Liver (tissue), 8 donors: ENCODE measurements at regions not wholly inside any gene's neighbourhood (a gene's known extent, or its start where the extent isn't known, plus 50 kb on each side); places are given as distances from the start of the nearest gene placed in this dataset.

Source experiments
- DNase-seq: peaks from one replicate; pipeline ENCODE4 v3.0.0-alpha.2; 2017; ENCODE audit warnings: low spot score
- H3K27ac ChIP-seq, 2 donors: one replicate each; pipeline ENCODE4 v1.7.0; 2013; ENCODE audit warnings: inconsistent platforms in 2 of 2, low read length in 2 of 2, control low read depth in 1 of 2, low read depth in 1 of 2, mild to moderate bottlenecking in 1 of 2
- H3K27me3 ChIP-seq, 4 donors: one replicate each; pipeline versions ENCODE4 v1.6.1 to v1.7.0; 2013; ENCODE audit warnings: low read length in 3 of 4, inconsistent platforms in 1 of 4, mild to moderate bottlenecking in 1 of 4, moderate library complexity in 1 of 4; ENCODE audit not compliant: control insufficient read depth in 4 of 4, insufficient read depth in 4 of 4
- H3K36me3 ChIP-seq, 4 donors: one replicate each; pipeline versions ENCODE4 v1.6.1 to v1.7.0; 2013; ENCODE audit warnings: low read length in 3 of 4, mild to moderate bottlenecking in 3 of 4, low read depth in 1 of 4, moderate library complexity in 1 of 4; ENCODE audit not compliant: control insufficient read depth in 4 of 4, insufficient read depth in 3 of 4
- H3K4me1 ChIP-seq, 4 donors: one replicate each; pipeline versions ENCODE4 v1.6.1 to v1.7.0; 2013; ENCODE audit warnings: low read length in 3 of 4, mild to moderate bottlenecking in 3 of 4, moderate library complexity in 1 of 4; ENCODE audit not compliant: control insufficient read depth in 4 of 4, insufficient read depth in 4 of 4
- H3K4me3 ChIP-seq, 3 donors: one replicate each; pipeline versions ENCODE4 v1.6.1 to v1.7.0; 2013; ENCODE audit warnings: low read length in 3 of 3, control low read depth in 1 of 3, low read depth in 1 of 3, mild to moderate bottlenecking in 1 of 3
- H3K9ac ChIP-seq, 2 donors: one replicate each; pipeline ENCODE4 v1.7.0; 2013; ENCODE audit warnings: low read length in 2 of 2, mild to moderate bottlenecking in 2 of 2, moderate library complexity in 2 of 2, control low read depth in 1 of 2, low read depth in 1 of 2
- H3K9me3 ChIP-seq, 4 donors: one replicate each; pipeline versions ENCODE4 v1.6.1 to v1.7.0; 2013; ENCODE audit warnings: low read length in 3 of 4; ENCODE audit not compliant: control insufficient read depth in 4 of 4
- ATF3 ChIP-seq: IDR thresholded peaks from 2 replicates; pipeline ENCODE4 v1.6.1; 2016; ENCODE audit warnings: antibody characterized with exemption
- CTCF ChIP-seq: fragments of 150-350 bp; IDR thresholded peaks from 2 replicates; pipeline ENCODE4 v1.5.1; 2017; ENCODE audit warnings: improper control_type of control experiment, low read depth, low read length; ENCODE audit not compliant: missing input control
- EGR1 ChIP-seq, 2 donors: IDR thresholded peaks; 2 replicates each; pipeline ENCODE4 v1.6.1; 2016 to 2018; ENCODE audit warnings: antibody characterized with exemption in 2 of 2, low read depth in 2 of 2
- FOXA1 ChIP-seq: IDR thresholded peaks from 2 replicates; pipeline ENCODE4 v1.6.1; 2016; ENCODE audit warnings: antibody characterized with exemption
- FOXA2 ChIP-seq: IDR thresholded peaks from 2 replicates; pipeline ENCODE4 v1.6.1; 2016; ENCODE audit warnings: antibody characterized with exemption
- HNF4A ChIP-seq, 2 donors: conservative IDR thresholded peaks; 2 replicates each; pipeline ENCODE4 v1.6.1; 2016; ENCODE audit warnings: antibody characterized with exemption in 2 of 2, mild to moderate bottlenecking in 2 of 2
- HNF4G ChIP-seq: IDR thresholded peaks from 2 replicates; pipeline ENCODE4 v1.6.1; 2016; ENCODE audit warnings: antibody characterized with exemption
- JUND ChIP-seq, 2 donors: IDR thresholded peaks; 2 replicates each; pipeline ENCODE4 v1.6.1; 2016; ENCODE audit warnings: antibody characterized with exemption in 2 of 2
- MAX ChIP-seq: IDR thresholded peaks from 2 replicates; pipeline ENCODE4 v1.6.1; 2016; ENCODE audit warnings: antibody characterized with exemption
- NR2F2 ChIP-seq: IDR thresholded peaks from 2 replicates; pipeline ENCODE4 v1.6.1; 2016; ENCODE audit warnings: antibody characterized with exemption
- RAD21 ChIP-seq, 2 donors: IDR thresholded peaks; 2 replicates each; pipeline ENCODE4 v1.6.1; 2016; ENCODE audit warnings: antibody characterized with exemption in 2 of 2, mild to moderate bottlenecking in 2 of 2
- REST ChIP-seq: IDR thresholded peaks from 2 replicates; pipeline ENCODE4 v1.6.1; 2016; ENCODE audit warnings: antibody characterized with exemption, mild to moderate bottlenecking
- RXRA ChIP-seq, 2 donors: IDR thresholded peaks; 2 replicates each; pipeline ENCODE4 v1.6.1; 2017 to 2018; ENCODE audit warnings: antibody characterized with exemption in 2 of 2, mild to moderate bottlenecking in 1 of 2
- TAF1 ChIP-seq: conservative IDR thresholded peaks from 2 replicates; pipeline ENCODE4 v1.6.1; 2016; ENCODE audit warnings: antibody characterized with exemption, mild to moderate bottlenecking
- WGBS: extraction: QIAGEN DNeasy Blood & Tissue Kit; methylation state at CpG from one replicate; pipeline ENCODE4 v1.1.7; 2013; 5-methylcytosine and 5-hydroxymethylcytosine counted together
- donor health status: healthy.
- donor health status: healthy.
- donor health status: healthy.
- donor health status: healthy.
- donor health status: healthy.

GRCh38 chr5:54832858-54833257 is 152.5 kb downstream of the ESM1 start:
- Histone ChIP-seq H3K36me3 (no peaks in the 10 kb centered on the region), H3K4me3 (no peak overlapping the region), H3K27ac (no peak overlapping the region), H3K9me3 (no peaks in the 10 kb centered on the region), H3K9ac (no peak overlapping the region), H3K27me3 (no peaks in the 10 kb centered on the region), H3K4me1 (peaks cover 0 to 19% (median 12%) of the 10 kb centered on the region in 4 donors)
- no peak for TF ChIP-seq FOXA1
- DNase-seq, result no peak
- 77% methylated on average over 5 of the region's 5 CpGs for WGBS

- H3K4me3 ChIP-seq, result no peak overlapping the region
- 90% methylated on average over 2 of the region's 2 CpGs for WGBS
- no peak overlapping the region for H3K9ac ChIP-seq
- no peaks in the 10 kb centered on the region for H3K36me3 ChIP-seq
- no peak for TF ChIP-seq JUND (IDR thresholded peaks at IDR 0.05)
- no peak for TF ChIP-seq FOXA2
- no peak for TF ChIP-seq EGR1 (IDR thresholded peaks at IDR 0.05; ENCODE audit: low read depth in 2 of 2)
- TF ChIP-seq TAF1, result no peak
- TF ChIP-seq ATF3, result no peak
- no peak for TF ChIP-seq RAD21 (IDR thresholded peaks at IDR 0.05)
- TF ChIP-seq REST, result no peak
- no peak for TF ChIP-seq MAX
- TF ChIP-seq CTCF, result no peak
- TF ChIP-seq RXRA (IDR thresholded peaks at IDR 0.05), result no peak
- TF ChIP-seq FOXA1, result no peak
- no peak for TF ChIP-seq NR2F2
- no peak for DNase-seq
- H3K27me3 ChIP-seq, result no peaks in the 10 kb centered on the region
- H3K9me3 ChIP-seq, result no peaks in the 10 kb centered on the region
- H3K4me1 ChIP-seq, result peaks cover 0 to 13% (median 6%) of the 10 kb centered on the region in 4 donors
- H3K27ac ChIP-seq, result no peak overlapping the region
Observed at GRCh38 chr5:54832045-54832444, 153.3 kb downstream of the ESM1 start.

- Histone ChIP-seq H3K27ac (no peak overlapping the region), H3K9ac (no peak overlapping the region), H3K27me3 (no peaks in the 10 kb centered on the region), H3K4me3 (no peak overlapping the region), H3K4me1 (peaks cover 0 to 10% (median 5%) of the 10 kb centered on the region in 4 donors), H3K9me3 (no peaks in the 10 kb centered on the region), H3K36me3 (no peaks in the 10 kb centered on the region)
- TF ChIP-seq FOXA1 (no peak), HNF4G (no peak), HNF4A (conservative IDR thresholded peaks at IDR 0.05) (no peak), RAD21 (IDR thresholded peaks at IDR 0.05) (no peak), EGR1 (IDR thresholded peaks at IDR 0.05; ENCODE audit: low read depth in 2 of 2) (no peak), MAX (no peak)
- no peak for DNase-seq
- 90% methylated on average over 4 of the region's 4 CpGs for WGBS
Observed at GRCh38 chr5:54831233-54831632, 154.2 kb downstream of the ESM1 start.
